NCI-H460 (cell line): ENCODE measurements at regions not wholly inside any gene's neighbourhood (a gene's known extent, or its start where the extent isn't known, plus 50 kb on each side); places are given as distances from the start of the nearest gene placed in this dataset.
"Not testable (repeated sequence)": the region's sequence is repeated elsewhere in the genome, so short reads cannot be mapped to it uniquely, and the experiment has no call there.

Experiments used
- DNase-seq: peaks from one replicate; pipeline ENCODE4 v3.0.0-alpha.2; 2016; ENCODE audit warnings: low read depth; ENCODE audit errors: extremely low read depth

GRCh38 chr16:75983296-75983695 is 257.0 kb upstream of the CPHXL start:
- DNase-seq: no peak

GRCh38 chr16:75983741-75984381 is 257.6 kb upstream of the CPHXL start:
- no peak for DNase-seq

- no peak for DNase-seq
These were observed 261.0 kb upstream of the CPHXL start for GRCh38 chr16:75987323-75987722.

GRCh38 chr16:75996491-75996890 is 270.2 kb upstream of the CPHXL start:
- no peak for DNase-seq

GRCh38 chr16:75997606-75998005 is 271.3 kb upstream of the CPHXL start:
- DNase-seq: no peak

- DNase-seq: no peak
These were observed 269.6 kb upstream of the CNTNAP4 start for GRCh38 chr16:76007645-76008044.

GRCh38 chr16:76023835-76024234 is 253.4 kb upstream of the CNTNAP4 start:
- DNase-seq: no peak

- no peak for DNase-seq
These were observed 241.5 kb upstream of the CNTNAP4 start for GRCh38 chr16:76035689-76036088.

GRCh38 chr16:76038097-76038496 is 239.1 kb upstream of the CNTNAP4 start:
- DNase-seq: no peak

GRCh38 chr16:76052725-76053124 is 224.5 kb upstream of the CNTNAP4 start:
- no peak for DNase-seq

- no peak for DNase-seq
These were observed 218.0 kb upstream of the CNTNAP4 start for GRCh38 chr16:76059186-76059585.

GRCh38 chr16:76059701-76060100 is 217.5 kb upstream of the CNTNAP4 start:
- no peak for DNase-seq

- no peak for DNase-seq
These were observed 205.5 kb upstream of the CNTNAP4 start for GRCh38 chr16:76071690-76072089.

GRCh38 chr16:76081967-76082366 is 195.2 kb upstream of the CNTNAP4 start:
- DNase-seq: no peak

GRCh38 chr16:76106647-76107046 is 170.6 kb upstream of the CNTNAP4 start:
- DNase-seq: no peak

GRCh38 chr16:76108460-76108859 is 168.7 kb upstream of the CNTNAP4 start:
- no peak for DNase-seq

GRCh38 chr16:76114681-76115080 is 162.5 kb upstream of the CNTNAP4 start:
- no peak for DNase-seq

- DNase-seq: no peak
These were observed 158.9 kb upstream of the CNTNAP4 start for GRCh38 chr16:76118344-76118743.

GRCh38 chr16:76121636-76122035 is 155.6 kb upstream of the CNTNAP4 start:
- DNase-seq: no peak

- no peak for DNase-seq
These were observed 153.2 kb upstream of the CNTNAP4 start for GRCh38 chr16:76123966-76124365.

- DNase-seq: no peak
These were observed 151.3 kb upstream of the CNTNAP4 start for GRCh38 chr16:76125871-76126270.

GRCh38 chr16:76138056-76138455 is 139.1 kb upstream of the CNTNAP4 start:
- not testable (repeated sequence) for DNase-seq

GRCh38 chr16:76157629-76158028 is 119.6 kb upstream of the CNTNAP4 start:
- no peak for DNase-seq
